ENCODE measurements at regions not wholly inside any gene's neighbourhood (a gene's known extent, or its start where the extent isn't known, plus 50 kb on each side); places are given as distances from the start of the nearest gene placed in this dataset.

DNA sequence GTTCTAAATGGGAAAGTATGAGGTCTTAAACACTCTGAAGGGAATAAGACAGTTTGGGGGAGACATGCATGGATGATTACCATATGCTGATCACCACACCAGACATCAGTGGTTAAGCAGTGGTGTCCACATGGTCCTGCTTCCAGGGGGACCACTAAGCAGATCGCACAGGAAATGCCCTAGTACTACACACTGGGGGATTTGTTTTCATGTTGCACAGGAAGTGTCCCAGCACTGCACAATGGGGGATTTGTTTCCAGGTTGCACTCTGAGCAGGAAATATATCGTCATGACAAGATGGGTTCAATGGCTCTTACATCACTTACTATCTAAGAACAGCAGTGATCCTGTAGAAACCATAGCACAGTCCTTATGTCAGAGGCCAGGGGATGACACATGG, 245.5 kb downstream of the BCL11B start:
- Mint-ChIP-seq H3K27ac (no peak overlapping the region), H3K4me1 (ENCODE audit: low read depth) (no peaks in the 10 kb centered on the region), H3K4me3 (no peak overlapping the region), H3K27me3 (ENCODE audit: insufficient read depth) (peaks cover 7% of the 10 kb centered on the region), H3K9me3 (no peaks in the 10 kb centered on the region; the same call in 1 of the 2 replicates), H3K36me3 (ENCODE audit: low read depth) (no peaks in the 10 kb centered on the region)
- no peak for DNase-seq
- TF ChIP-seq, protein P1, sequence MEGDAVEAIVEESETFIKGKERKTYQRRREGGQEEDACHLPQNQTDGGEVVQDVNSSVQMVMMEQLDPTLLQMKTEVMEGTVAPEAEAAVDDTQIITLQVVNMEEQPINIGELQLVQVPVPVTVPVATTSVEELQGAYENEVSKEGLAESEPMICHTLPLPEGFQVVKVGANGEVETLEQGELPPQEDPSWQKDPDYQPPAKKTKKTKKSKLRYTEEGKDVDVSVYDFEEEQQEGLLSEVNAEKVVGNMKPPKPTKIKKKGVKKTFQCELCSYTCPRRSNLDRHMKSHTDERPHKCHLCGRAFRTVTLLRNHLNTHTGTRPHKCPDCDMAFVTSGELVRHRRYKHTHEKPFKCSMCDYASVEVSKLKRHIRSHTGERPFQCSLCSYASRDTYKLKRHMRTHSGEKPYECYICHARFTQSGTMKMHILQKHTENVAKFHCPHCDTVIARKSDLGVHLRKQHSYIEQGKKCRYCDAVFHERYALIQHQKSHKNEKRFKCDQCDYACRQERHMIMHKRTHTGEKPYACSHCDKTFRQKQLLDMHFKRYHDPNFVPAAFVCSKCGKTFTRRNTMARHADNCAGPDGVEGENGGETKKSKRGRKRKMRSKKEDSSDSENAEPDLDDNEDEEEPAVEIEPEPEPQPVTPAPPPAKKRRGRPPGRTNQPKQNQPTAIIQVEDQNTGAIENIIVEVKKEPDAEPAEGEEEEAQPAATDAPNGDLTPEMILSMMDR (IDR thresholded peaks at IDR 0.05): no peak

DNA sequence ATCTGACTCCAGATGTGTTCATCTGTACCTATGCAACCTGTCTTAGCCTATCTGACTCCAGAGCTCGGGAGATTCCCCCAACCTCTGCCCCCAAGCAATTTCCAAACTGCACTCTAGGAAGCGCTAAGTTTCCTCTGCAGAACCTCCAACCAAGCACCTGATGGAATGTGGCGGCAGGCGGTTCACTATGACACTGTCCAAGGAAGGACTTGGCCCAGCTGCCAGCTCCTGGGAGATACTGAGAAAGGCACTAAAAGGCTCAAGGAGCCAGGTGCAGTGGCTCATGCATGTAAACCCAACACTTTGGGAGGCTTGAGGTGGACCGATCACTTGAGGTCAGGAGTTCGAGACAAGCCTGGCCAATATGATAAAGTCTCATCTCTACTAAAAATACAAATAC, 244.0 kb downstream of the BCL11B start:
- no peaks in the 10 kb centered on the region for H3K4me1 Mint-ChIP-seq (ENCODE audit: low read depth)
- TF ChIP-seq, protein P1 (IDR thresholded peaks at IDR 0.05): no peak
- H3K4me3 Mint-ChIP-seq: no peak overlapping the region
- H3K27ac Mint-ChIP-seq: no peak overlapping the region
- no peak for DNase-seq
- H3K27me3 Mint-ChIP-seq (ENCODE audit: insufficient read depth): peaks cover 11% of the 10 kb centered on the region
- H3K36me3 Mint-ChIP-seq (ENCODE audit: low read depth): no peaks in the 10 kb centered on the region
- no peaks in the 10 kb centered on the region; the same call in 1 of the 2 replicates for H3K9me3 Mint-ChIP-seq

DNA sequence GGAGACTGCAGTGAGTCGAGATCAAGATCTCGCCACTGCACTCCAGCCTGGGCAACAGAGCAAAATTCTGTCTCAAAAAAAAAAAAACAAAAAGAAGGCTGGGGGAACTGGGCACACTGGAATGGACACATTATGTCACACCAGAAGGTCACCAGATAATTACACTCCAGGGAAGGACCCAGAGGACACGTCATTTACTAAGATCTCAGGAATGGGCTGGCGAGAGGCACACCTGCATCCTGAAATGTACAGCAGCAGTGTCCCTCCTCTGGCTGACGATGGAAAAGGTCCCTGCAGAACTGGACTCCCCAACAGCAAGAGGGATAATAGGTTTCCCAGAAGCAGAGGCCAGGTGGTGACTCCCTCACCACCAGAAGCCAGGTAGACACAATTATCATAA, 243.5 kb downstream of the BCL11B start:
- Mint-ChIP-seq H3K36me3 (ENCODE audit: low read depth) (no peaks in the 10 kb centered on the region), H3K27me3 (ENCODE audit: insufficient read depth) (peaks cover 11% of the 10 kb centered on the region), H3K4me1 (ENCODE audit: low read depth) (no peaks in the 10 kb centered on the region), H3K4me3 (no peak overlapping the region), H3K9me3 (no peaks in the 10 kb centered on the region; the same call in 1 of the 2 replicates), H3K27ac (no peak overlapping the region)
- TF ChIP-seq, protein P1 (IDR thresholded peaks at IDR 0.05): no peak
- no peak for DNase-seq

DNA sequence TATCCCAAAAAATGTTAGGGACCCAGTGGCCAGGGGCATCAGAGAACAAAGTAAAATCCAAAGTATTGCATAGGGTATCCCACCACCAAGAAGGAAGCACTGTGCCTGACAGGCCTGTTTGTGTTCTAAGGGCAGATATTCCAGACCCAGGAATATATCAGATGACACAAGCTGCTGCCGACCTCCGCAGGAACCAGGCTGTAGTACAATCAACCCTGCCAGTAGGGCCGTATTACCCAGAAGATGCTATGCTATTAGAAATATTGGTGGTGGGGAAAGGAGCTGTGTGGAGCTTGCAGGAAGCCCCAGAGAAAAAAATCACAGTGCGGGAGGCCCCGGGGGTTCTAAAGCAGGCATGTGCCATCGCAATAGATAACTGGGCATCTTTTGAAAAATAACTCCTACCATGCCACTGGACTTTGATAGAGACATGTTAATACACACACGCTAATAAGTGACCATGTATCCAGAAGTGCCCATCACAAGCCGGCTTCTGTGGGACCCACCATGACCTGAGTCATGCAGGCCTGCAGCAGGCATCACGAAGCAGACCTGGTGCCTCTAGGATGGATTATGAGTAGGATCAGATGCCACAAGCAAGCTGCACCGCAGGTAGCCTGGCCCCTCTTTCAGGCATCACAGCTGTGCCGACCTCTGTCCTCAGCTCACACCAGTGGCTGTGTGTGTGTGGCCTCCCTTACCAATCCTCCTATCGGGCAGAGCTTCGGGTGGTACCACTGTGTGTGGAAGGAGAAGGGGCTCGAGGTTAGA, 242.7 kb downstream of the BCL11B start:
- Mint-ChIP-seq H3K4me1 (ENCODE audit: low read depth) (no peaks in the 10 kb centered on the region), H3K9me3 (no peaks in the 10 kb centered on the region; the same call in 1 of the 2 replicates), H3K36me3 (ENCODE audit: low read depth) (no peaks in the 10 kb centered on the region), H3K27ac (no peak overlapping the region), H3K27me3 (ENCODE audit: insufficient read depth) (peaks cover 11% of the 10 kb centered on the region), H3K4me3 (no peak overlapping the region)
- TF ChIP-seq, protein P1 (IDR thresholded peaks at IDR 0.05): no peak
- no peak for DNase-seq

DNA sequence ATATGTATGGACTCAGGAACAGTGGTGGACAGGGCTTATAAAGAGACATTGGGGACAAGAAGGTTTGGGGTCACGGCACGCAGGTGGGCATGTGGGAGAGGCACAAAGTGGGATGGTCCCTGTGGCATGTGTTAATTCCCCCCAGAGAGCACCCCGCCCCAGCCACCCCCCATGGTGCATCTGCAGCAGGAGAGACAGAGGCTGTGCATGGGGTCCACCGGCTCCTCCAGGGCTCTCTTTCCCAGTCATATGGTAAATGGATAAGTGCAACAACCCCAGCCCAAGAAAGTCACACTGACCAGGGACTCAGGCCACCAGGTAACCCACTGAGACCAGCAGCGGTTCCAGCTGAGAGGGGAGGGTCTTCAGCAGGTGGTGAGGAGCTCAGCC, 242.1 kb downstream of the BCL11B start:
- Mint-ChIP-seq H3K4me1 (ENCODE audit: low read depth) (peaks cover under 1% of the 10 kb centered on the region), H3K9me3 (no peaks in the 10 kb centered on the region; the same call in 1 of the 2 replicates), H3K27ac (no peak overlapping the region), H3K4me3 (no peak overlapping the region), H3K27me3 (ENCODE audit: insufficient read depth) (peaks cover 11% of the 10 kb centered on the region), H3K36me3 (ENCODE audit: low read depth) (no peaks in the 10 kb centered on the region)
- no peak for DNase-seq
- TF ChIP-seq, protein P1 (IDR thresholded peaks at IDR 0.05): no peak
